H1 (cell line): ENCODE measurements at regions not wholly inside any gene's neighbourhood (a gene's known extent, or its start where the extent isn't known, plus 50 kb on each side); places are given as distances from the start of the nearest gene placed in this dataset.
A peak's percentile ranks its signal among the peaks of the same experiment; 100 is the strongest.

ENCODE experiments used
- CTCF ChIA-PET: fragments of 300-600 bp; sonication (Branson Sonifier 250); formaldehyde crosslinking; loops from one replicate; lab custom pipeline; 2021; ENCODE audit not compliant: partially characterized antibody; lab: Charles Lee
- POLR2A ChIA-PET: fragments of 300-600 bp; sonication (Branson Sonifier 250); formaldehyde crosslinking; loops from one replicate; lab custom pipeline; 2021; ENCODE audit warnings: inconsistent platforms; ENCODE audit not compliant: partially characterized antibody; lab: Charles Lee
- DNase-seq, 2 experiments: peaks; one replicate each; pipeline versions ENCODE4 v3.0.0 to v3.0.0-alpha.2; 2010 to 2022; ENCODE audit warnings: low spot score in 2 of 2, low read depth in 1 of 2, mixed read lengths in 1 of 2
- FAIRE-seq: peaks from 2 replicates; lab custom pipeline; 2011; peaks lifted over from hg19 to GRCh38; lab: Jason Lieb, UNC
- H2AFZ ChIP-seq: 2 replicates; pipeline ENCODE4 v1.8.1; 2012; ENCODE audit warnings: low read length, inconsistent platforms
- H2AK5ac ChIP-seq: 2 replicates; pipeline ENCODE4 v1.6.1; 2013; ENCODE audit warnings: low read depth, low read length
- H2BK120ac ChIP-seq: replicated peaks from 2 replicates; pipeline ENCODE3; 2013; ENCODE audit warnings: low read depth, low read length, inconsistent platforms
- H2BK12ac ChIP-seq: 2 replicates; pipeline ENCODE4 v1.6.1; 2013; ENCODE audit warnings: low read depth, low read length
- H2BK15ac ChIP-seq: 2 replicates; pipeline ENCODE4 v1.6.1; 2013; ENCODE audit warnings: low read length
- H2BK20ac ChIP-seq: 2 replicates; pipeline ENCODE4 v1.6.1; 2013; ENCODE audit warnings: low read length
- H2BK5ac ChIP-seq: 2 replicates; pipeline ENCODE4 v1.6.1; 2013; ENCODE audit warnings: low read depth, low read length
- H3K14ac ChIP-seq: 2 replicates; pipeline ENCODE4 v1.6.1; 2013; ENCODE audit warnings: inconsistent platforms; ENCODE audit not compliant: insufficient read length
- H3K18ac ChIP-seq: 2 replicates; pipeline ENCODE4 v1.6.1; 2013; ENCODE audit warnings: low read length; ENCODE audit errors: extremely low read depth
- H3K23ac ChIP-seq: 2 replicates; pipeline ENCODE4 v1.6.1; 2013; ENCODE audit warnings: inconsistent platforms; ENCODE audit not compliant: insufficient read length
- H3K23me2 ChIP-seq: 2 replicates; pipeline ENCODE4 v1.6.1; 2013; ENCODE audit warnings: low read depth, low read length
- H3K27ac ChIP-seq: 2 replicates; pipeline ENCODE4 v1.6.1; 2011; ENCODE audit warnings: low read depth, low read length, inconsistent platforms
- H3K27me3 ChIP-seq, 4 experiments: replicated peaks in 1 of 4; 1 replicate in 1 of 4; 2 replicates in 3 of 4; pipeline versions ENCODE4 v1.6.1 to v1.8.1; 2011 to 2013; ENCODE audit warnings: low read length in 3 of 4, mild to moderate bottlenecking in 3 of 4, inconsistent platforms in 2 of 4, mixed read lengths in 2 of 4, moderate library complexity in 1 of 4; ENCODE audit not compliant: control insufficient read depth in 3 of 4, insufficient read depth in 3 of 4; ENCODE audit errors: extremely low read depth in 1 of 4
- H3K36me3 ChIP-seq, 4 experiments: 2 replicates each; pipeline versions ENCODE4 v1.6.1 to v1.8.1; 2011 to 2013; ENCODE audit warnings: mild to moderate bottlenecking in 4 of 4, low read length in 3 of 4, moderate library complexity in 2 of 4, control low read depth in 1 of 4, inconsistent platforms in 1 of 4; ENCODE audit not compliant: insufficient read depth in 4 of 4, control insufficient read depth in 2 of 4
- H3K4ac ChIP-seq: replicated peaks from 2 replicates; pipeline ENCODE3; 2013; ENCODE audit warnings: low read length, low read depth, mixed read lengths, inconsistent platforms; ENCODE audit not compliant: insufficient read length
- H3K4me1 ChIP-seq, 4 experiments: replicated peaks in 1 of 4; 1 replicate in 1 of 4; 2 replicates in 3 of 4; pipeline versions ENCODE4 v1.6.1 to v1.8.1; 2011 to 2013; ENCODE audit warnings: low read length in 3 of 4, inconsistent platforms in 2 of 4, mixed read lengths in 1 of 4; ENCODE audit not compliant: insufficient read depth in 4 of 4, control insufficient read depth in 3 of 4
- H3K4me2 ChIP-seq, 2 experiments: 2 replicates each; pipeline versions ENCODE4 v1.6.1 to v1.8.1; 2011 to 2013; ENCODE audit warnings: low read depth in 2 of 2, low read length in 2 of 2, control low read depth in 1 of 2, inconsistent platforms in 1 of 2, mild to moderate bottlenecking in 1 of 2; ENCODE audit not compliant: insufficient read depth in 1 of 2
- H3K4me3 ChIP-seq, 4 experiments: fragments of 200-600, 300-600 bp in 1 of 4; sonication (generic), shearing (Covaris generic), sonication (Bioruptor Twin) in 1 of 4; 2 replicates each; pipeline versions ENCODE4 v1.5.1 to v1.8.1; 2011 to 2016; ENCODE audit warnings: low read length in 4 of 4, low read depth in 3 of 4, control low read depth in 2 of 4, inconsistent platforms in 2 of 4, mild to moderate bottlenecking in 2 of 4, mixed read lengths in 1 of 4, moderate library complexity in 1 of 4; ENCODE audit not compliant: insufficient read depth in 2 of 4; ENCODE audit errors: extremely low read depth in 1 of 4
- H3K56ac ChIP-seq: replicated peaks from 2 replicates; pipeline ENCODE3; 2013; ENCODE audit warnings: low read depth, mild to moderate bottlenecking, mixed read lengths, low read length, inconsistent platforms; ENCODE audit not compliant: insufficient read length
- H3K79me1 ChIP-seq: 2 replicates; pipeline ENCODE4 v1.6.1; 2013; ENCODE audit warnings: low read depth, low read length, control low read depth
- H3K79me2 ChIP-seq, 2 experiments: 2 replicates each; pipeline versions ENCODE4 v1.6.1 to v1.8.1; 2012 to 2013; ENCODE audit warnings: low read length in 2 of 2, mild to moderate bottlenecking in 2 of 2, inconsistent platforms in 1 of 2; ENCODE audit not compliant: insufficient read depth in 2 of 2, control insufficient read depth in 1 of 2
- H3K9ac ChIP-seq, 4 experiments: replicated peaks in 1 of 4; 1 replicate in 1 of 4; 2 replicates in 3 of 4; pipeline versions ENCODE4 v1.6.1 to v1.8.1; 2011 to 2013; ENCODE audit warnings: low read depth in 3 of 4, low read length in 3 of 4, control low read depth in 2 of 4, mild to moderate bottlenecking in 2 of 4, moderate library complexity in 2 of 4, inconsistent platforms in 1 of 4; ENCODE audit errors: extremely low read depth in 1 of 4
- H3K9me3 ChIP-seq, 2 experiments: 2 replicates each; pipeline versions ENCODE4 v1.6.1 to v1.8.1; 2012 to 2013; ENCODE audit warnings: mild to moderate bottlenecking in 2 of 2, moderate library complexity in 2 of 2, control low read depth in 1 of 2, inconsistent platforms in 1 of 2, low read depth in 1 of 2, low read length in 1 of 2, mixed read lengths in 1 of 2; ENCODE audit not compliant: insufficient read depth in 2 of 2
- H4K20me1 ChIP-seq, 2 experiments: replicated peaks in 1 of 2; 2 replicates each; pipeline versions ENCODE3 to v1.8.1; 2011 to 2013; ENCODE audit warnings: inconsistent platforms in 2 of 2, low read length in 2 of 2, mild to moderate bottlenecking in 1 of 2; ENCODE audit not compliant: insufficient read depth in 2 of 2, control insufficient read depth in 1 of 2
- H4K5ac ChIP-seq: 2 replicates; pipeline ENCODE4 v1.6.1; 2013; ENCODE audit warnings: low read length, low read depth, mixed read lengths, inconsistent platforms; ENCODE audit not compliant: insufficient read length
- H4K8ac ChIP-seq: 2 replicates; pipeline ENCODE4 v1.8.0; 2013; ENCODE audit warnings: mild to moderate bottlenecking, moderate library complexity, low read length, inconsistent platforms; ENCODE audit not compliant: insufficient read depth; ENCODE audit errors: extremely low read depth
- H4K91ac ChIP-seq: replicated peaks from 2 replicates; pipeline ENCODE3; 2013; ENCODE audit warnings: low read length, mixed read lengths, inconsistent platforms; ENCODE audit not compliant: insufficient read length
- CEBPB ChIP-seq: IDR thresholded peaks from 2 replicates; pipeline ENCODE4 v1.6.1; 2012; ENCODE audit warnings: low read depth, low read length
- CREB1 ChIP-seq: IDR thresholded peaks from 2 replicates; pipeline ENCODE4 v1.6.1; 2012; ENCODE audit warnings: inconsistent platforms
- SP2 ChIP-seq: IDR thresholded peaks from 2 replicates; pipeline ENCODE4 v1.6.1; 2012; ENCODE audit warnings: mild to moderate bottlenecking, low read length, inconsistent platforms
- SUZ12 ChIP-seq: fragments of 200-600 bp; sonication (generic); IDR thresholded peaks from 2 replicates; pipeline ENCODE4 v1.6.1; 2012; ENCODE audit warnings: mild to moderate bottlenecking, inconsistent platforms, low read length, moderate library complexity, mixed read lengths
- TBP ChIP-seq: IDR thresholded peaks from 2 replicates; pipeline ENCODE4 v1.6.1; 2011; ENCODE audit warnings: low read depth, low read length, improper control_type of control experiment
- WGBS, 2 experiments: shearing (Covaris generic) in 1 of 2; methylation state at CpG; one replicate each; pipeline versions ENCODE4 v1.1.6 to v1.1.7; 2013 to 2015; ENCODE audit warnings: low lambda C conversion rate in 2 of 2, mixed read lengths in 2 of 2, inconsistent platforms in 1 of 2, low coverage in 1 of 2, missing lambda C conversion rate in 1 of 2; ENCODE audit not compliant: insufficient replicate concordance in 2 of 2, insufficient coverage in 1 of 2, insufficient read length in 1 of 2; ENCODE audit errors: extremely low coverage in 1 of 2, missing lambda C conversion rate in 1 of 2; 5-methylcytosine and 5-hydroxymethylcytosine counted together

DNA sequence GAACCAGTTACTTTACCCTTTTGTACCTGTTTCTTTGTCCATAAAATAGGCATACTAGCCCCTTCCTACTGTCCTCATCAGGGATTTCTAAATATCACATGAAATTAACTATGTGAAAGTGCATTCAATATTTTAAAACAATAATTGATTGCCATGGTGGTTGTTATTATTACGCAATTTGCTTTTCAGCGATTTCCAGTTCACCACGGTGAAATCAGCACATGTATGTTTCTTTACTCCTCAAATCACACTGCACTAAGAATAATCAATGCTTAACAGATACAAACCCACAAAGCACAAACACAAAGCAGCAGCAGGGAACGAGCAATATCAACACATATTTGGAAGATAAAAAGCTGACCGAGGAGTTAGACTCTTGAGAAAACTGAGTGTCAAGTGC lies 371.3 kb upstream of the NOCT start:
- H3K23me2 ChIP-seq = no peaks in the 10 kb centered on the region; the same call in 1 of the 2 replicates
- no peak overlapping the region for H2BK20ac ChIP-seq
- H3K79me2 ChIP-seq = no peaks in the 10 kb centered on the region
- no peaks in the 10 kb centered on the region for H3K9me3 ChIP-seq
- H3K27ac ChIP-seq = no peak overlapping the region
- H2BK15ac ChIP-seq = no peak overlapping the region
- H3K14ac ChIP-seq = no peak overlapping the region
- H2AK5ac ChIP-seq = no peak overlapping the region
- H3K79me1 ChIP-seq = no peaks in the 10 kb centered on the region
- no peak overlapping the region for H4K8ac ChIP-seq
- H4K20me1 ChIP-seq = no peaks in the 10 kb centered on the region
- 0 out of 2 replicates have a peak overlapping the region, but pooled peaks have one; percentile 46 for H2AFZ ChIP-seq
- peaks cover 0 to 11% (median 4%) of the 10 kb centered on the region in 4 experiments; a peak in 3 of 7 replicates for H3K4me1 ChIP-seq
- DNase-seq = no peak
- H3K18ac ChIP-seq = no peak overlapping the region
- no peak overlapping the region for H2BK120ac ChIP-seq
- H4K91ac ChIP-seq = no peak overlapping the region
- no peak overlapping the region for H3K9ac ChIP-seq
- H2BK5ac ChIP-seq = no peak overlapping the region
- TF ChIP-seq TBP = no peak
- no peak for TF ChIP-seq SP2
- TF ChIP-seq CREB1 = no peak
- TF ChIP-seq SUZ12 = no peak
- peak; percentile 84 for TF ChIP-seq CEBPB
- TF ChIP-seq, all 59 proteins: peak for 1
- Histone ChIP-seq H4K5ac (no peak overlapping the region), H3K4me3 (no peak overlapping the region), H3K4ac (no peak overlapping the region), H3K36me3 (no peaks in the 10 kb centered on the region), H3K56ac (no peak overlapping the region), H3K23ac (no peak overlapping the region), H3K4me2 (no peak overlapping the region), H2BK12ac (no peak overlapping the region), H3K27me3 (no peaks in the 10 kb centered on the region)
- 81% methylated on average over 5 of the region's 5 CpGs; no CpG with 5 or more reads in 1 of the 2 experiments for WGBS, 2 experiments
- ChIA-PET CTCF (no interaction called here), POLR2A (no interaction called here)
- no peak for FAIRE-seq
